ENCODE measurements at regions not wholly inside any gene's neighbourhood (a gene's known extent, or its start where the extent isn't known, plus 50 kb on each side); places are given as distances from the start of the nearest gene placed in this dataset.

- H3K4me2 ChIP-seq = no peak overlapping the region
- no peaks in the 10 kb centered on the region for H3K36me3 Mint-ChIP-seq (ENCODE audit: low read depth)
- H3K4me3 Mint-ChIP-seq = no peak overlapping the region
Measured at GRCh38 chr13:97648881-97649224, 214.9 kb downstream of the RAP2A start.

GRCh38 chr13:97653443-97654140 lies 219.6 kb downstream of the RAP2A start:
- Mint-ChIP-seq H3K27me3 (ENCODE audit: insufficient read depth, low read depth, poor library complexity) (peaks cover 2% of the 10 kb centered on the region), H3K36me3 (ENCODE audit: low read depth) (no peaks in the 10 kb centered on the region), H3K27ac (no peak overlapping the region), H3K9me3 (no peaks in the 10 kb centered on the region; the same call in 2 of the 3 replicates), H3K4me3 (no peak overlapping the region), H3K4me1 (peaks cover 22% of the 10 kb centered on the region)
- H3K27ac ChIP-seq (ENCODE audit: low read depth) = no peak overlapping the region
- no peak overlapping the region for H2AFZ ChIP-seq
- peaks cover 26% of the 10 kb centered on the region for H3K9me2 ChIP-seq (ENCODE audit: insufficient read depth)
- no peak for ATAC-seq
- no peaks in the 10 kb centered on the region for H3K27me3 ChIP-seq (ENCODE audit: insufficient read depth)
- DNase-seq (ENCODE audit: low spot score) = no peak
- H3K79me2 ChIP-seq (replicated peaks; ENCODE audit: insufficient read depth) = no peaks in the 10 kb centered on the region
- H3K4me2 ChIP-seq = no peak overlapping the region
- H3F3A ChIP-seq (replicated peaks; ENCODE audit: low read depth) = no peaks in the 10 kb centered on the region
- no peaks in the 10 kb centered on the region for H3K36me3 ChIP-seq (ENCODE audit: insufficient read depth)
- no peaks in the 10 kb centered on the region for H4K20me1 ChIP-seq (replicated peaks; ENCODE audit: insufficient read depth)
- H3K4me3 ChIP-seq = no peak overlapping the region
- peaks cover 13% of the 10 kb centered on the region for H3K4me1 ChIP-seq (ENCODE audit: insufficient read depth)
- no peak for TF ChIP-seq POLR2AphosphoS5 (IDR thresholded peaks at IDR 0.05; ENCODE audit: low read depth)
- no peak for TF ChIP-seq ZNF331 (CRISPR knock-in tag; IDR thresholded peaks at IDR 0.05; ENCODE audit: low read depth)
- no peak for TF ChIP-seq ETS1 (IDR thresholded peaks at IDR 0.05)
- TF ChIP-seq CREB1 (CRISPR knock-in tag; IDR thresholded peaks at IDR 0.05; ENCODE audit: low read depth) = no peak
- TF ChIP-seq ZNF462 (CRISPR knock-in tag; IDR thresholded peaks at IDR 0.05) = no peak
- TF ChIP-seq NANOG (IDR thresholded peaks at IDR 0.05; ENCODE audit: borderline replicate concordance) = no peak

More at GRCh38 chr13:97648881-97649224, 214.9 kb downstream of the RAP2A start:
- H3K27me3 ChIP-seq (ENCODE audit: insufficient read depth) = no peaks in the 10 kb centered on the region
- H4K20me1 ChIP-seq (replicated peaks; ENCODE audit: insufficient read depth) = no peaks in the 10 kb centered on the region
- H3K4me1 ChIP-seq (ENCODE audit: insufficient read depth) = peaks cover 16% of the 10 kb centered on the region
- H3K36me3 ChIP-seq (ENCODE audit: insufficient read depth) = no peaks in the 10 kb centered on the region
- H3K27me3 Mint-ChIP-seq (ENCODE audit: insufficient read depth, low read depth, poor library complexity) = peaks cover 2% of the 10 kb centered on the region
- TF ChIP-seq ZNF331 (CRISPR knock-in tag; IDR thresholded peaks at IDR 0.05; ENCODE audit: low read depth) (no peak), CTCF (conservative IDR thresholded peaks at IDR 0.05; ENCODE audit: low read depth in 2 of 2) (no peak)
- H3K4me3 ChIP-seq = no peak overlapping the region
- DNase-seq (ENCODE audit: low spot score) = no peak
- H3K4me1 Mint-ChIP-seq = peaks cover 29% of the 10 kb centered on the region
- H3K27ac ChIP-seq (ENCODE audit: low read depth) = no peak overlapping the region
- H3F3A ChIP-seq (replicated peaks; ENCODE audit: low read depth) = no peaks in the 10 kb centered on the region
- ATAC-seq = no peak
- no peaks in the 10 kb centered on the region for H3K79me2 ChIP-seq (replicated peaks; ENCODE audit: insufficient read depth)
- H3K9me2 ChIP-seq (ENCODE audit: insufficient read depth) = peaks cover 21% of the 10 kb centered on the region; the same call in 1 of the 2 replicates
- no peak overlapping the region for H3K27ac Mint-ChIP-seq
- H2AFZ ChIP-seq = peak overlapping the region; percentile 38; the same call in 1 of the 2 replicates
- H3K9me3 Mint-ChIP-seq = no peaks in the 10 kb centered on the region; the same call in 2 of the 3 replicates
